ENCODE measurements at regions not wholly inside any gene's neighbourhood (a gene's known extent, or its start where the extent isn't known, plus 50 kb on each side); places are given as distances from the start of the nearest gene placed in this dataset.

- no peak for TF ChIP-seq EP300 (IDR thresholded peaks at IDR 0.05; ENCODE audit: borderline replicate concordance)
- no peak for TF ChIP-seq MAX (IDR thresholded peaks at IDR 0.05)
- TF ChIP-seq CREB1 (IDR thresholded peaks at IDR 0.05; ENCODE audit: low read depth): no peak
- no peak for TF ChIP-seq REST (IDR thresholded peaks at IDR 0.05; ENCODE audit: low read depth)
- TF ChIP-seq YY1 (IDR thresholded peaks at IDR 0.05; ENCODE audit: low read depth): no peak
- TF ChIP-seq ZBTB7A (IDR thresholded peaks at IDR 0.05; ENCODE audit: low read depth): no peak
- TF ChIP-seq CEBPB (IDR thresholded peaks at IDR 0.05): no peak
- no peak for TF ChIP-seq TEAD4 (IDR thresholded peaks at IDR 0.05)
- no peak for TF ChIP-seq NFIC (IDR thresholded peaks at IDR 0.05)
- no peak for TF ChIP-seq EGR1 (IDR thresholded peaks at IDR 0.05)
- no peak for TF ChIP-seq TAF1 (IDR thresholded peaks at IDR 0.05; ENCODE audit: low read depth)
- no peak for TF ChIP-seq TCF12 (IDR thresholded peaks at IDR 0.05; ENCODE audit: low read depth)
- TF ChIP-seq FOXM1 (IDR thresholded peaks at IDR 0.05; ENCODE audit: borderline replicate concordance, low read depth): no peak
- no peak for TF ChIP-seq RAD21 (IDR thresholded peaks at IDR 0.05; ENCODE audit: low read depth)
- no peak for TF ChIP-seq USF1 (IDR thresholded peaks at IDR 0.05)
Measured at GRCh38 chr6:82833481-82833880, 232.2 kb downstream of the UBE3D start.

GRCh38 chr6:82836022-82836575 lies 229.5 kb downstream of the UBE3D start:
- TF ChIP-seq CEBPB (IDR thresholded peaks at IDR 0.05): no peak
- TF ChIP-seq USF1 (IDR thresholded peaks at IDR 0.05): no peak
- TF ChIP-seq TEAD4 (IDR thresholded peaks at IDR 0.05): no peak
- no peak for TF ChIP-seq EP300 (IDR thresholded peaks at IDR 0.05; ENCODE audit: borderline replicate concordance)
- TF ChIP-seq YY1 (IDR thresholded peaks at IDR 0.05; ENCODE audit: low read depth): no peak
- no peak for TF ChIP-seq EGR1 (IDR thresholded peaks at IDR 0.05)
- no peak for TF ChIP-seq TCF12 (IDR thresholded peaks at IDR 0.05; ENCODE audit: low read depth)
- no peak for TF ChIP-seq TAF1 (IDR thresholded peaks at IDR 0.05; ENCODE audit: low read depth)
- TF ChIP-seq FOXM1 (IDR thresholded peaks at IDR 0.05; ENCODE audit: borderline replicate concordance, low read depth): no peak
- TF ChIP-seq NFIC (IDR thresholded peaks at IDR 0.05): no peak
- no peak for TF ChIP-seq ZBTB7A (IDR thresholded peaks at IDR 0.05; ENCODE audit: low read depth)
- TF ChIP-seq MAX (IDR thresholded peaks at IDR 0.05): no peak
- TF ChIP-seq RAD21 (IDR thresholded peaks at IDR 0.05; ENCODE audit: low read depth): no peak
- no peak for TF ChIP-seq CREB1 (IDR thresholded peaks at IDR 0.05; ENCODE audit: low read depth)
- TF ChIP-seq REST (IDR thresholded peaks at IDR 0.05; ENCODE audit: low read depth): no peak

- TF ChIP-seq USF1 (IDR thresholded peaks at IDR 0.05): no peak
- TF ChIP-seq MAX (IDR thresholded peaks at IDR 0.05): no peak
- TF ChIP-seq NFIC (IDR thresholded peaks at IDR 0.05): no peak
- no peak for TF ChIP-seq YY1 (IDR thresholded peaks at IDR 0.05; ENCODE audit: low read depth)
- TF ChIP-seq REST (IDR thresholded peaks at IDR 0.05; ENCODE audit: low read depth): no peak
- TF ChIP-seq EP300 (IDR thresholded peaks at IDR 0.05; ENCODE audit: borderline replicate concordance): no peak
- no peak for TF ChIP-seq RAD21 (IDR thresholded peaks at IDR 0.05; ENCODE audit: low read depth)
- TF ChIP-seq ZBTB7A (IDR thresholded peaks at IDR 0.05; ENCODE audit: low read depth): no peak
- TF ChIP-seq EGR1 (IDR thresholded peaks at IDR 0.05): no peak
Measured at GRCh38 chr6:82840571-82840970, 225.1 kb downstream of the UBE3D start.

GRCh38 chr6:82841309-82841708 lies 224.3 kb downstream of the UBE3D start:
- TF ChIP-seq CREB1 (IDR thresholded peaks at IDR 0.05; ENCODE audit: low read depth) (no peak), TCF12 (IDR thresholded peaks at IDR 0.05; ENCODE audit: low read depth) (no peak), RAD21 (IDR thresholded peaks at IDR 0.05; ENCODE audit: low read depth) (no peak), NFIC (IDR thresholded peaks at IDR 0.05) (no peak), CEBPB (IDR thresholded peaks at IDR 0.05) (no peak), TEAD4 (IDR thresholded peaks at IDR 0.05) (no peak)
